NCI-H69 (cell line): ENCODE measurements at regions not wholly inside any gene's neighbourhood (a gene's known extent, or its start where the extent isn't known, plus 50 kb on each side); places are given as distances from the start of the nearest gene placed in this dataset.
"Not testable (repeated sequence)": the region's sequence is repeated elsewhere in the genome, so short reads cannot be mapped to it uniquely, and the experiment has no call there.

Experiments used
- DNase-seq: peaks from one replicate; lab custom pipeline; 2025; lab: John Stamatoyannopoulos, UW

- not testable (repeated sequence) for DNase-seq
These were observed 357.9 kb upstream of the DEFB115 start for GRCh38 chr20:30899370-30900079.

GRCh38 chr20:30900080-30900719 lies 357.3 kb upstream of the DEFB115 start:
- not testable (repeated sequence) for DNase-seq

GRCh38 chr20:30905231-30905630 lies 352.2 kb upstream of the DEFB115 start:
- DNase-seq: not testable (repeated sequence)

GRCh38 chr20:30910937-30911725 lies 346.3 kb upstream of the DEFB115 start:
- DNase-seq: no peak

- DNase-seq: not testable (repeated sequence)
These were observed 345.4 kb upstream of the DEFB115 start for GRCh38 chr20:30911832-30912660.

- DNase-seq: not testable (repeated sequence)
These were observed 344.8 kb upstream of the DEFB115 start for GRCh38 chr20:30912661-30913026.

- DNase-seq: not testable (repeated sequence)
These were observed 341.1 kb upstream of the DEFB115 start for GRCh38 chr20:30916404-30916803.

- no peak for DNase-seq
These were observed 337.8 kb upstream of the DEFB115 start for GRCh38 chr20:30919514-30920188.

- DNase-seq: no peak
These were observed 336.0 kb upstream of the DEFB115 start for GRCh38 chr20:30921286-30922071.

GRCh38 chr20:30922129-30922528 lies 335.3 kb upstream of the DEFB115 start:
- no peak for DNase-seq

GRCh38 chr20:30937790-30938189 lies 319.7 kb upstream of the DEFB115 start:
- no peak for DNase-seq

- DNase-seq: no peak
These were observed 307.7 kb upstream of the DEFB115 start for GRCh38 chr20:30949761-30950160.

- DNase-seq: not testable (repeated sequence)
These were observed 306.4 kb upstream of the DEFB115 start for GRCh38 chr20:30951088-30951487.

GRCh38 chr20:30956649-30957048 lies 300.8 kb upstream of the DEFB115 start:
- not testable (repeated sequence) for DNase-seq

GRCh38 chr20:30959208-30959607 lies 298.3 kb upstream of the DEFB115 start:
- not testable (repeated sequence) for DNase-seq

GRCh38 chr20:30963591-30963990 lies 293.9 kb upstream of the DEFB115 start:
- no peak for DNase-seq

- DNase-seq: not testable (repeated sequence)
These were observed 281.6 kb upstream of the DEFB115 start for GRCh38 chr20:30975859-30976258.

- DNase-seq: no peak
These were observed 272.1 kb upstream of the DEFB115 start for GRCh38 chr20:30985386-30985785.
